Astrocyte of the spinal cord (primary cell): ENCODE measurements at regions not wholly inside any gene's neighbourhood (a gene's known extent, or its start where the extent isn't known, plus 50 kb on each side); places are given as distances from the start of the nearest gene placed in this dataset.

Experiments
- DNase-seq: peaks from one replicate; pipeline ENCODE4 v3.0.0; 2011; ENCODE audit warnings: low read depth, low spot score
- H3K4me3 ChIP-seq: 2 replicates; pipeline ENCODE4 v1.5.1; 2011; ENCODE audit warnings: low read depth, mild to moderate bottlenecking, low read length, moderate library complexity
- CTCF ChIP-seq: IDR thresholded peaks from 2 replicates; pipeline ENCODE4 v1.5.1; 2012; ENCODE audit warnings: low read depth, mild to moderate bottlenecking, low read length, inconsistent platforms
- in situ Hi-C: cut with HindIII; loops from 2 replicates; pipeline ENCODE4 v1.10.0; 2017; ENCODE audit warnings: low sequenced_read_pairs

DNA sequence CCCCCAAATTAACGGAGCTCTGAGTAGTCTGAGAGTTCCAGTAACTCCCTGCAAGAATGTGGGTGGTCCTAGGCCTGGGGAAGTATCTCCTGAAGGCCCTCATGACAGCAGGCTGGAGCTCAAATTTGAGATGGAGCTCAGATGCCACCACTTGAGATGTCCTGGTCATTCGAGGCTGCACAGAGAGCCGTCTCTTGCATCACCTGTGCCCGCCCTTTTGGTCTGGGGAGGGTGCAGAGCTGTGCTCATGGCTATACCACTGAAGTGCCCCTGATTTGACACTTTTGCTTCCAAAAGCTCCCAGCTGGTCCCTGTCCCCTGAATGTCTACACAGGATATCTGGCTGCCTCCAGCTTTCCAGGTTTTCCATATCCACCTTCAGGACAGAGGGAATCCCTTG, 214.0 kb upstream of the B3GAT1 start:
- DNase-seq: no peak
- in situ Hi-C loops: no loop called here
- no peak for TF ChIP-seq CTCF

GRCh38 chr11:134625631-134626030, 213.6 kb upstream of the B3GAT1 start:
- no peak for TF ChIP-seq CTCF
- H3K4me3 ChIP-seq: no peak overlapping the region
- DNase-seq: no peak
- in situ Hi-C loops: no loop called here

More for the DNA sequence above, 214.0 kb upstream of the B3GAT1 start:
- no peak overlapping the region for H3K4me3 ChIP-seq

DNA sequence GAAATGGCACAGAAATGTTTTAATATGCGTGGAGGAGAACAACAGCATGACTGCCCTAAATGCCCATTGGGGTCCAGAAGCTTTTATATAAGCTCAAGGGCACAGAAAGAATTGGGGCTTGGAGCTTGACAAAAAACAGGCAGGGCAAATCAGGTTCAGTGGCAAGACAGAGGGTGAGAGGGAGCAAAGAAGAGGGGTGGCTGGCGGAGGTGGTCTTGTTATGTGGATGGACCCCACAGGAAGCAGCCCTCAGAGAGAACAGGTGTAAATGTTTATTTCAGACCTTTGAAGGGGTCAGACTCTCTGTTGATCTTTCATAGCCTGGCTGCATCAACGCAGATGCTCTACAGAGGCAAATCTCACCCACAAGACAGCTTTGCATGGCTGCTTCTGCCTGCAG, 213.1 kb upstream of the B3GAT1 start:
- in situ Hi-C loops: no loop called here
- DNase-seq: no peak
- H3K4me3 ChIP-seq: no peak overlapping the region
- no peak for TF ChIP-seq CTCF

DNA sequence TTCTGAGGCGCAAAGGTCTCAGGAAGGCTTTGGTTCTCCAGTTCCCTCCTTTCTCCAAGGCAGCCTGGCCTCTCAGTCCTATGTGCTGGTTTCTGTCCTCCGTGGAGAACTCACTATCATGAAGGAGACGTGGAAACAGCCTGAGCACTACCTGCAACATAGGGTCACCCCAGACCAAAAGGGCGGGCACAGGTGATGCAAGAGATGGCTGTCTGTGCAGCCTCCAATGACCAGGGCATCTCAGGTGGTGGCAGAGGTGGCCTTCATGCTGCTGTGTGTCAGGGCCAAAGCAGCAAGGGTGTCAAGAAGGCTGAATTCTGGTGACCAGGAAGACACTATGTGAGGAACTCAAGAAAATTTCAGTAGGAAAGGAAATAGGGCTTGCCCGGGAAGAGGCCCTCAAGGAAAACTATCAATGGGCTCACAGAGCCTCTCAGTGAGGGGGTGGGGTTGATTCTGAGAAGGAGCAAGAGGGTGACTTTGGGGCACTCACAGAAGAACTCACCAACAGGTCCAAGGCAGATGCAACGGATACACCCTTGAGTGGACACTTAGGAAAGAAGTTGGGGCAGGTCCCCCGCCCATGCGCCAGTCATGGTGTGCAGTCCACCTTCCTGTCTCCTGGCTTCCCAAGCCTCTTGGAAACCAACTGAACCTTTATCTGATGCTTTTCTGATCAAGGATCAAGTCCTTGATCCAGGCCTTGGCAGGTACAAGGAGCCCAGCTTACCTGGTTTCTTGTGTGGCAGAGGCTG, 212.3 kb upstream of the B3GAT1 start:
- no peak for TF ChIP-seq CTCF
- in situ Hi-C loops: no loop called here
- H3K4me3 ChIP-seq: no peak overlapping the region
- DNase-seq: no peak

DNA sequence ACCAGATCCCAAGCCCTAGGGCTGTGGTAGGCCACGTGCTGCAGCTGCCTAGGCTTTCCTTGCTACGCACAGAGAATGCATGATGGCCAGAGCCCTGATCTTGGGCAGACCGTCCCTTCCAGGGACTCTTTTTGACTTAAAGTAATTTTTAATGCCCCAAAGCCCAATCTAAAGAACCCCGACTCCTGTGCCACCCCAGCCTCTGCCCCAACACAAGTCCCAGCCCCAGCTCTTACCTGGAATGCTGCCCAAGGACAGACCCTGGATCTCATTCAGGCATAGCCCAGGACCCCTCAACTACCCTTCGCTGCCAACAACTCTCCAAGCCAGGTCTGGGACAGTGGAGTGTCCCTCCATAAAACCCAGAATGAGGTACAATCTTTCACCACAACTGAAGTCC, 211.7 kb upstream of the B3GAT1 start:
- in situ Hi-C loops: no loop called here
- no peak for TF ChIP-seq CTCF
- H3K4me3 ChIP-seq: no peak overlapping the region

GRCh38 chr11:134622458-134622857, 210.4 kb upstream of the B3GAT1 start:
- in situ Hi-C loops: no loop called here
- H3K4me3 ChIP-seq: no peak overlapping the region
- TF ChIP-seq CTCF: no peak
- DNase-seq: no peak

More for the DNA sequence above, 211.7 kb upstream of the B3GAT1 start:
- no peak for DNase-seq
